GF-D8 (cell line): ENCODE measurements at regions not wholly inside any gene's neighbourhood (a gene's known extent, or its start where the extent isn't known, plus 50 kb on each side); places are given as distances from the start of the nearest gene placed in this dataset.

Experiments
- DNase-seq: peaks from one replicate; lab custom pipeline; 2025; lab: John Stamatoyannopoulos, UW

- no peak for DNase-seq
These were observed 254.3 kb upstream of the AGA start for GRCh38 chr4:177696438-177696966.

DNA sequence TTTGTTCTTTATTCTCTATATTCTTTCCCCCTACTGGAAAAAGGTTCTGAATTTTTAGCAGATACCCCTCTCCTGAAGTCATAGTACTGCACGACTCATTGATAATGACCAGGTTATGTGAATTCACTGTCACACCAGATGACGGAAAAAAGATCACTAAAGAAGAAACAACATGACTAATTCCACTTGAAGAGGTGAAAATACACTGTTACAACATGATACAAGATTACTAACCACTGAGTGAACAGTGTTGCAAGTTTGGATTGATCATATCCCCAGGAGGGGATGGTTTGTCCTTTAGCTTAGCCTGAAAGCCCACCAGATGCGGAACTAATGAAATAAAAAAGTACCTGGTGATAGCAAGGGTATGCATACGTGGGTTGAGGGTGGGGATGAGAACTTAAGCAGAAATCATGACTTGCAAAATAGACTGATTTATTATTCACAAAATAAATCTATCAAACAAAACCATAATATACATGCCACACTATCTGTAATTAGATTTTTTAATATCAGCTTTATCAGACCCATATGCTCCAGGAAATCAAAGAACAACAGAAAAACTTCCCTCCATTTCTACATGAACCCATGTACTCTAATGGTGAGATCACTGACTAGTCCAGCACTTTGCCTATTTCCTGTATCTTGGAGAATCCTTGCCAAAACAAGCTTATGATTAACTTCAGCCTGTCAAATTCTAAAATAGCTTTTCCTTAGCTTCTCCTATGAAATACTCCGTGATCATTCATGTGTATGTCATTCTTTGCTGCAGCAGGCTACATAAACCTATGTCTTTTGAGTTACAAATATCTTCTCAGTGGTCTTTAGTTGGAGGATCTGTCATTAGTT lies 257.4 kb upstream of the AGA start:
- DNase-seq: no peak

DNA sequence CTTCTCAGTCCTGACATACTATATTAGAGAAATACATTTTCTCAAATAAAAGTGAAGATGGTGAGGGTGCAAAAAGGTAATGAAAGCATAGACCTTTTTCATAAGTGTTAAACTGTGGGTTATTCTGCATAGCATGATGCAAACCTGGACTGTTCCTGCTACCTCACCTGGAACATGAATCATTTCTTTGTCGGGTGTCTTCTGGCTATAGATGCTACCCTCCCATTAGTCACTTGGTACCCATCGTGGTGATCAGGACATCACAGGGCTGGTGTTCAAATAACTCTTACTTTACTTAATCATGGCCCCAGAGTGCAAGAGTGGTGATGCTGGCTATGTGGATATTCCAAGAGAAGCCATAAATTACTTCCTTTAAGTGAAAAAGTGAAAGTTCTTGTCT lies 264.7 kb upstream of the AGA start:
- DNase-seq: no peak

- DNase-seq: no peak
These were observed 271.2 kb upstream of the AGA start for GRCh38 chr4:177713454-177713853.

DNA sequence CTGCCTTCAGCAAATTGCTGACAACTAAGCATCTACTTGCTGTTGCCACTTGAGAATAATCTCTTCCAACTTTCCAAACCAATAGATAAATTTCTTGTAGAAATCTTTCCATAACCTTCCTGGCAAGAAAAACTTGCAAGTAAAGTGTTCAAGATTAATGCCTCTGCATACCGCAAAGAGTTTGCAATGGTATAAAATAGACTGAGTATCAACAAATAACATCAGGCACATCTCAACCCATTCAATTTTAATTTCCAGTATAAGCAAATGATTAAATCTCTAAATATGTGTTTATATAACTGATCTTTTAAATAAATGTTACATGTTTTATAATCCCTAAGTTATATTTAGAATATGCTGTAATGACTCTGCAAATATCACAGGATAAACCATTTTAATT lies 275.2 kb upstream of the AGA start:
- no peak for DNase-seq

DNA sequence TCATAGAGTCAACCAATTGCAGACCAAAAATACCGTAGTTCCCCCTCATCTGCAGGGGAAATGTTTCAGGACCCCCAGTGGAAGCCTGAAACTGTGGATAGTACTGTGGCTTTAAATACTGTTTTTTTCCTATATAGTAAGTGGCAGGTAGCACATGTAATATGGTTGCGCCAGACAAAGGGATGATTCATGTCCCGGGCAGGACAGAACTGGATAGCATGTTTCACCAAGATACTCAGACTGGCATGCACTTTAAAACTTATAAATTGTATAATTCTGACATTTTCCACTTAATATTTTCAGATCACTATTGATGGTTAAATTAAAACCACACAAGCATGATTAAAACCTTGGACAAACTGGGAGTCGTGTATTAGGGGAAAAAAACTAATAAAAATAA lies 276.3 kb upstream of the AGA start:
- no peak for DNase-seq

- no peak for DNase-seq
These were observed 283.9 kb upstream of the AGA start for GRCh38 chr4:177726111-177726510.

GRCh38 chr4:177728361-177729152 lies 286.3 kb upstream of the AGA start:
- no peak for DNase-seq

DNA sequence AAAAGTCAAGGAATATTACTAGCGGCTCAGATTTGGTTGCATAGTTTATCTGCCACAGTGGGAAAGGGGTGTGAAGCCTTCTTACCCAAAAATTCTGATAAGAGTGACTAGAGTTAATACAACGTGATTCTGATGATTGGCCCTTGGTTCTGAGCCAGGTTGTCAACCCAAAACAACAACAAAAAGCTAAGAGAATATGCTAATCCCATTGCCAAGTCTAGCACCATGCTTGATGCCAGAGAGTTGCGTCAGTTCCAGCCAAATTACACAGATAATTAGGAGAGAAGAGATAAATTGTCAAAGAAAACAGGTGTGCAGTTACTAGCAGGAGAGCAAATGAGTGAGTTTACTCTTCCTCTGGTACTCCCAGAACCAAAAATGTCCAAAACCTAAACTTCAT lies 287.4 kb upstream of the AGA start:
- DNase-seq: no peak

GRCh38 chr4:177737387-177737940 lies 295.2 kb upstream of the AGA start:
- no peak for DNase-seq

GRCh38 chr4:177740563-177740962 lies 298.3 kb upstream of the AGA start:
- no peak for DNase-seq

GRCh38 chr4:177759729-177760128 lies 317.5 kb upstream of the AGA start:
- DNase-seq: no peak

GRCh38 chr4:177761692-177762091 lies 319.5 kb upstream of the AGA start:
- no peak for DNase-seq

DNA sequence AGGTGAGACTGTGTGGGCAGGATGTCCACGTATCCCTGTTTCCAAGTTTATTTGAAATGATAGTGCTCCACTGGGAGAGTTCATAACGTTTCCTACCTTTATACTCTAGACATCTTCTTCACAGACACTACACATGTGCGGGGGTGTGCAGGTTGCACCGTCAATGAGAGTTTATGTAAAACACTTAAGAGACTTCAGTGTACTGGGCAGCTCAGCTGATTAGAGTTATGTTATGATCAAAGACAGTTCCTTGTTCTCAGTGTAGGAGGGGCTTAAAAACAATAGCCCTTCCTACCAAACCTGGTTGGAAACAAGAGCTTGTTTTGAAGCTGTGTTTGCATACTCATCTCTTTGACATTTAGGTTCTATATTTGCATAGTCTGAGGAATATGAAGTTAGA lies 326.9 kb upstream of the AGA start:
- DNase-seq: no peak

- no peak for DNase-seq
These were observed 328.5 kb upstream of the AGA start for GRCh38 chr4:177770776-177771175.

DNA sequence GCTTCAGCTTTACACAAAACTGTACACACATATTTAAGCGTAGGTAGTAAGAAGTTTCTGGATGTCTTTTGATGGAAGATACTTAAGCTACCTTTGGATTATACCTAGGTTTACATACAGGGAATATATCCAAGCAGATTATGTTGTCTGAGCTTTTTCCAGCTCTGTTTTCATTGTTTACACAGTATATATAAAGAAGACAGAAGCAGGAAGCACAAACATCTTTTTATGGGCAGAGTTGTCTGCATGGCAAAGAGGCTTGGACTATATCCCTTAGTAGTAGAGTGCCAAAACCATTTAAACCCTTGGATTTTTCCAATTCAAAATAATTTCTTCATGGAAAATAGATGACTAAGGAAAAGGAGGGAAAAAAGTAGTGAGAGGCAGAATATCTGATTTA lies 329.4 kb upstream of the AGA start:
- no peak for DNase-seq

DNA sequence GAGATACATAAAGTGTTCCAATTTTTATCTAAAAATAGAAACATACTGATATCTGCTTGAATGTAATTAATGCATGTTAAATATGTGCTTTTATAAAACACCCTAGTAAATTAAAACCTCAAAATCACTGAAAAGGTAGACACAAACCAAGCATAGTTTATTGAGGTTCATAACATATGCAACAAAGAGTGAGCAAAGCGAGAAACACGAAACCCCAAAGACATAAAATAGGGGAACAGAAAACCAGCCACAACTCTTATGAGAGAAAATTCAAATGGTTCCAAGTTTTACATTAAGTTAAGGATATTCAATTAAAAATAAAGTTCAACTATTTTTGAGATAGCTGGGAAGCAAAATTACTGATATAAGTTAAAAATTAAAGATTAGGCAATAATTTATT lies 336.4 kb upstream of the AGA start:
- DNase-seq: no peak

GRCh38 chr4:177785000-177785399 lies 342.8 kb upstream of the AGA start:
- DNase-seq: no peak

DNA sequence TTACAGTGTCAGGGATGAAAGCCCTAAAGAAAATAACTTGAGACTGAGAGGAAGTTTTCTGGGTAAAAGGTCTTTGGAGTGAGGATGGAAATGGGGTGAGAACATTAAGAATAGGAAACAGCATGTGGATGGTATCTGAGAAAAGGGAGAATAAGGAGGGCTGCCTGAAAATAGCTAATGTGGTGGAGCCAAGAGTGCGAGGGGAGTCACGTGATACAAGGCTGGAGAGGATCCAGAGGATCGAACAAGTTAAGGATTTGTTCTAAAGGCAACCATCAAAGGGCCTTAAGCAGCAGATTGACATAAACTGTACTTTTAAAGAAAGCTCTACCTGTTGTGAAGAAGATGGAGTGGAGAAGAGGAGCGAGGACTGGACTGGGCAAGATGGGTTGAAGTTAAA lies 347.4 kb upstream of the AGA start:
- DNase-seq: no peak

DNA sequence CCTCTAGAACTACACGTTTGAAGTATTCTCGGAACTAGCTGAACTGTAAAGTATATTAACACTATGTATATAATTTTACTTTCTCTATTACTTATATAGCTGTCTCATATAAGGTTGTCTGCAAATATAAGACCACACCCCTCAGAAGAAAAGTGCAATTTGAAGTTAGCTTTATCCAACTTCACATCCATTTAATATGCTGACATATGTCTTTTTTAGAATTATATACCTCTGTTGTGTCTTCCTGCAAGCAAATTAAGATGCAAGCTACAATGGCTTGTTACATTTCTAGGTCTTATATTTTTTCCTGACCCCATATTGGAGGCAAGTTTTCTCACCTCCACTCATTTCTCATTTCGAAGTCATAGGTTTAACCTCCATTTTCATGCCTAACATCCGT lies 349.0 kb upstream of the AGA start:
- DNase-seq: no peak

DNA sequence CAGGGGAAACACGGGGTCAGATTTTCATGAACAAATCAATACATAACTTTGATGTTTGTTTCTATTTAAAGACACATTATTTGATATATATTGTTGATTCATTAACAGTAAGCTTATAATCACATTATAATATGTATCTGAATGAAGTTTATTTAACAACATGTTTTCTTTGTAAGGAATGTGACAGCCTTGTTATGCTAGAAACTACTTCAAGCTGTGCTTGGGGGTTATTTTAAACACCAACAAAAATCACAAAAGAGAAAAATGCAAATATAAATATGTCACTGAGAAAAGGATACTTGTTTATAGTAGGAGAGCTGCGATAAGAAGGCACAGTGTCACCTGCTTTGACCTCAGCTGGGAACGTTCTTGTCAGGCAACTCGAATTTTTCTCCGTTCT lies 354.6 kb upstream of the AGA start:
- DNase-seq: no peak

DNA sequence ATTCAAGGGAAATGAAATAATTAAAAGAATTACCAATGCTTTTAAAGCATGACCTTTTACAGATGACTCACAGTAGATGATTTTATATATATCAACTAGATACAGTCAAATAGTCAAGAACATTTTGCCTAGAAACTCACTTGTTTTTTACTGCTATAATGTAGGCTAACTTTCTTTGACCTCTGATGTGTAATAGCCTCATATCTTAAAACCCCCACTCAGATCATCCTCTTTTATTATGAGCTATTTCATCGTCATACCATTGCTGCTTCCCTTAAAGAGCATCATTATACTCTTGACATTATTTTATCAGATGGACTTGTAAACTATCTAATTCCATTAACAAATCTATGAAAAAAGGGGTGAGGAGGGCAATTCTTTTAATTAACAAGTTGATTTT lies 355.9 kb upstream of the AGA start:
- no peak for DNase-seq

DNA sequence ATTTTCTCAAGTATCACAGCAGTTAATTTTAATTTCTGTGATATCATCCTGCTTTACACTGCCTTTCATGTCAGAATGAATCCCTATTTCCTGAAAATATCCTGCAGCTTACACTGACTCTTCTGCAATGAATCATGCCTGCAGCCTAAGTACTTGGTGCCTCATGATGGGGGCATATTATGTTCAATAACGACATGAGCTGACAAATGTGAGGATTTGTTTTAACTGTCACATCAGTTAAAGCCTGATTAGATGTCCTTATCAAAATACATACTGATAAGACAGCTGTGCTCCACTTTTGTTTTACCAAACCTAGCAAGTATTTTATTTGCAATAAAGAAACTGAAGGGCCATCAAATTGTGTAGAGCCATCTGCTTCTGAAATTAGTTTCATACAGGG lies 359.9 kb upstream of the AGA start:
- no peak for DNase-seq
